MG63 (cell line): ENCODE measurements at regions not wholly inside any gene's neighbourhood (a gene's known extent, or its start where the extent isn't known, plus 50 kb on each side); places are given as distances from the start of the nearest gene placed in this dataset.

Experiments
- DNase-seq: peaks from one replicate; pipeline ENCODE4 v3.0.0-alpha.2; 2020
- H3K27me3 ChIP-seq: fragments of 250-450 bp; sonication (Bioruptor Pico); 2 replicates; pipeline ENCODE4 v1.5.1; 2020; ENCODE audit warnings: mild to moderate bottlenecking, moderate library complexity
- H3K36me3 ChIP-seq: fragments of 250-450 bp; sonication (Bioruptor Pico); 2 replicates; pipeline ENCODE4 v1.5.1; 2020; ENCODE audit warnings: mild to moderate bottlenecking, moderate library complexity
- H3K4me3 ChIP-seq: fragments of 250-450 bp; sonication (Bioruptor Pico); 2 replicates; pipeline ENCODE4 v1.5.1; 2020; ENCODE audit warnings: mild to moderate bottlenecking, moderate library complexity
- H3K9me3 ChIP-seq: fragments of 250-450 bp; sonication (Bioruptor Pico); 2 replicates; pipeline ENCODE4 v1.5.1; 2020; ENCODE audit warnings: mild to moderate bottlenecking, moderate library complexity

- Histone ChIP-seq H3K4me3 (no peak overlapping the region), H3K27me3 (no peaks in the 10 kb centered on the region), H3K36me3 (no peaks in the 10 kb centered on the region), H3K9me3 (no peaks in the 10 kb centered on the region)
- no peak for DNase-seq
These were observed 1094.2 kb upstream of the ADGRL2 start for GRCh38 chr1:80706526-80706925.

DNA sequence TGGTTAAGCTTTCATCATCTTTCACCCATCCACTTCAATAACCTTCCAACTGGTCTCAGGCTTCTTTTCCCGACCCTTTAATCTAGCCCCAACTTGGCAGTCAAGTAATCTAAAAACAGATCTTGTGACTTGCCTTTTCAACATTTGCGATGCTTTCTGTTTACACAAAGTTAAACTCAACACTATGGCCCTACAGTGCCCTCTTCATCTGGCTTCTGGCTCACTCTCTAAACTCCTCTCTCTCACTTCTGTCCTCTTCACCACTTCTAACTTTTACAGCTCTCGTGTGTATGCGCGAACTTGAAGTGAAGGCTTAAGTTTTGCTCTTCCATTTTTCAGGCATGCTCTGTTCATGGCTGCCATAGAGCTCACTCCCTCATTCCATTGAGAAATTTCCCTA is 1122.3 kb upstream of the ADGRL2 start:
- no peak for DNase-seq
- Histone ChIP-seq H3K9me3 (no peaks in the 10 kb centered on the region), H3K4me3 (no peak overlapping the region), H3K27me3 (no peaks in the 10 kb centered on the region; the same call in 1 of the 2 replicates), H3K36me3 (no peaks in the 10 kb centered on the region)

DNA sequence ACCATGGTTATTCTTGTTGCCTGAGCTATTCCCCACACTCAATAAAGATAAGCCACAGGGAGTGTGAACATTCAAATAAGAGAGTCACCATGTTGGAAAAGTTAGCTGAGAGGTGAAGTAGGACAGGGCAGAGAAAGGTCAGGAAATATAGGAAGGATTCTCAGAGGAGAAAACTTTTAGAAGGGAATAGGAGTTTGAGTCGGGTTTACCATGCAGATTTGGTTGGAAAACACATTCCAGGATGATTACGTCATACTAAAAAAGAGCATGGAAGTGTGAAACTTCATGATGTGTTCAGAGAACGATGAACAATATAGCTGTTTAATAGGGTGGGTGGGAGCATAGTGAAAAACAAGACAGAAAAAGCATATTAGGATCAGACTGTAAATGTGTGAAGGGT is 1125.3 kb upstream of the ADGRL2 start:
- Histone ChIP-seq H3K27me3 (no peaks in the 10 kb centered on the region; the same call in 1 of the 2 replicates), H3K9me3 (no peaks in the 10 kb centered on the region), H3K36me3 (no peaks in the 10 kb centered on the region), H3K4me3 (no peak overlapping the region)
- DNase-seq = no peak

- Histone ChIP-seq H3K36me3 (no peaks in the 10 kb centered on the region), H3K4me3 (no peak overlapping the region), H3K9me3 (no peaks in the 10 kb centered on the region), H3K27me3 (no peaks in the 10 kb centered on the region)
- DNase-seq = no peak
These were observed 1126.7 kb upstream of the ADGRL2 start for GRCh38 chr1:80673935-80674597.

DNA sequence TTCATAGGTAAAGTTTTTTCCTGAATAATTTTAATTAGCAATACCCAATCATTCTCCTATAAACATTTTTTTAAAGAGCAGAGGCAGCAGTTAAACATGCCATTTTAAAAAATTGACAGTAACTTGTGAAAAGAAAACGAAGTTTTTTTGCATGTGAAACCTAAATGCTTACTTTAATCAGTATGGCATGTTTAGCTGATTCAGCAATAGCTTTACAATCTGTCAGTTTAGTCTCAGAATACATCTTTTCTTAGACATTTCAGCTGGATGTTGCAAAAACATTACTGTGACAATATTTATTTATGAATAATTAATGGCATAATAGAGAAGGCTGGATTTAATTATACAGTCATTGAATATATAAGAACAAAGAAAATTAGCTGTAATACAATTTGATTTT is 1132.4 kb upstream of the ADGRL2 start:
- Histone ChIP-seq H3K4me3 (no peak overlapping the region), H3K27me3 (no peaks in the 10 kb centered on the region), H3K9me3 (no peaks in the 10 kb centered on the region), H3K36me3 (no peaks in the 10 kb centered on the region)
- DNase-seq = no peak

DNA sequence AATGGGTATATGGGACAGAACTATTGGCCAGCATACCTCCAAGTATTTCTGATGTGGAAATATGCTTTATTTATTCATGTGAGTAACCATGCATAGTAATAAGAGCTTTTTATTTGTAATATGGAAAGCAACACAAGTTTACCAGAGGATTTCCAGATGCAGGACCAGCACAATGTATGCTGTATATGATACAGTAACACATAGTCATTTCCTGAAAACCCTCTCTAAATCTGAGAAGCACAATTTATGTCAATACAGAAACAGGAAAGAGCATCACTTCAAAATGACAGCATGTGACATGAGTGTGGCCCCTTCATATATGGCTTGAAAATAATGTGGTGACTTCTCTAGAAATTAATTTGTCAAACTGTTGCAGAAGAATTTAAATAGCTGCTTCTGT is 1134.7 kb upstream of the ADGRL2 start:
- Histone ChIP-seq H3K4me3 (no peak overlapping the region), H3K9me3 (no peaks in the 10 kb centered on the region), H3K36me3 (no peaks in the 10 kb centered on the region), H3K27me3 (no peaks in the 10 kb centered on the region)
- no peak for DNase-seq

DNA sequence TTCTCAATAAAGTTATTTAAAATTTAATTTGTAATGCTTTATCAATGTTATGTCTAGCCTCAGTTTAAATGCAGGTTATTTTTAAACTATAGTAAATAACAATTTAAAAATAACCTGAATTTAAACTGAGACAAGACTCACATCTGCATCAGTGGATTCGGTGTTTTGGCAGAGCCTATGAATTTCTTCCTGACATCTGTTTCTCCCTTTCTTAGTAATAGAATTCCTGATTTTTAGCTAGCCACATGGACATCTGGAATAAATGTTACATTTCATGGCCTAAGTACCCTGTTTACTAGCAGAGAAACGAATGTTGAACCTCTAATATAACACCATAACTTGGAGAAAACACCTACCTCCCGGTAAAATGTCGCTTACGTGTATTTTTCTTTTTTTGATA is 1141.6 kb upstream of the ADGRL2 start:
- no peaks in the 10 kb centered on the region for H3K9me3 ChIP-seq
- no peak overlapping the region for H3K4me3 ChIP-seq
- no peaks in the 10 kb centered on the region for H3K36me3 ChIP-seq
- no peaks in the 10 kb centered on the region for H3K27me3 ChIP-seq
- DNase-seq = no peak

DNA sequence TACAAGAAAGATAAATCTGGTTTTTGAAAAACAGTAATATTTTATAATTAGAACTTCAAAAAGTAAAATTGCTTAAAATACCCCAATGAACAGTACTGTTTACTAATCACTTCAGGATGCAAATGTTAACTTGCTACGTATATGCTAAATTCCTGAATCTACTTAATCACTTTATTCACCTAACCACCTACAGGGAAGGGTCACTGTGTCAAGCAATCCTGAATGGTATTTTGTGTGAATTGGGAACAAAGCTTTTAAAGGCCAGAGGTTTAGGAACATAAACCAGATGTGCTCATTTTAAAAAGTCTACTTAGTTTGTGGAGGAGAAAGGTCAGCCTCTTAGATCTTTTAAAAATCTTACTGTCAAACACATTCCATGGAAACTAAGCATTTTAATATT is 1143.0 kb upstream of the ADGRL2 start:
- Histone ChIP-seq H3K9me3 (no peaks in the 10 kb centered on the region), H3K36me3 (no peaks in the 10 kb centered on the region), H3K4me3 (no peak overlapping the region), H3K27me3 (no peaks in the 10 kb centered on the region)
- DNase-seq = no peak

GRCh38 chr1:80657044-80657643 is 1143.6 kb upstream of the ADGRL2 start:
- no peaks in the 10 kb centered on the region for H3K27me3 ChIP-seq
- no peaks in the 10 kb centered on the region for H3K9me3 ChIP-seq
- H3K4me3 ChIP-seq = no peak overlapping the region
- H3K36me3 ChIP-seq = no peaks in the 10 kb centered on the region
- no peak for DNase-seq

GRCh38 chr1:80656641-80657040 is 1144.1 kb upstream of the ADGRL2 start:
- H3K27me3 ChIP-seq = no peaks in the 10 kb centered on the region
- H3K4me3 ChIP-seq = no peak overlapping the region
- no peaks in the 10 kb centered on the region for H3K36me3 ChIP-seq
- no peaks in the 10 kb centered on the region for H3K9me3 ChIP-seq
- no peak for DNase-seq

DNA sequence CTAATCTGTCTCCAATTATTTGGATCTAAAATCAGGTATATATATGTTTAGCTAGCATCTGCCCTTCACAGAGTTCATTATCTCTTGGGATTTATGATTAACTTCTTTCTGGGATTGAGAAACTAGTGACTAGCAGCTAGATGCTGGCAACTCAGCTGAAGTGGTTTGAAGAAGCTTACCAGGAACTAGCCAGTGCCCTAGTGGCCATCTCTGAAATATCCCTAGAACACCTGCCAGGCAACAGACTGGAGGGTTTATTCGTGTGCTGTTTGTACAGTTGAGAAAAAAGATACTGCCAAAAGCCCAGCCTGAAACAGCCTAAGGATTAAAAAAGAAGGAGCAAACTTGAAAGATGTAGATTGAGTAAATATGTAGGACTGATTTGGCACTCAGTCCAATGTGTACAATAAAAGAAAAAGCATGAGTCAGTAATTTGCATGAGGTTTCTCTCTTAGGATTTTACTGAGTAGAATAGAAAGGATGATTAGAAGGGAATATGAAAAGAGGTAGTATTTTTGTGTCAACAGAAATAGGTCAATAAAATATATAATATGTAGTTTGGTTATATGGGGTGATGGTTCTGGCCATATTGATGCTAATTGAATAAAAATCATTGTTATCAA is 1144.6 kb upstream of the ADGRL2 start:
- no peaks in the 10 kb centered on the region for H3K9me3 ChIP-seq
- DNase-seq = peak; percentile 1
- H3K27me3 ChIP-seq = no peaks in the 10 kb centered on the region
- no peak overlapping the region for H3K4me3 ChIP-seq
- no peaks in the 10 kb centered on the region for H3K36me3 ChIP-seq

DNA sequence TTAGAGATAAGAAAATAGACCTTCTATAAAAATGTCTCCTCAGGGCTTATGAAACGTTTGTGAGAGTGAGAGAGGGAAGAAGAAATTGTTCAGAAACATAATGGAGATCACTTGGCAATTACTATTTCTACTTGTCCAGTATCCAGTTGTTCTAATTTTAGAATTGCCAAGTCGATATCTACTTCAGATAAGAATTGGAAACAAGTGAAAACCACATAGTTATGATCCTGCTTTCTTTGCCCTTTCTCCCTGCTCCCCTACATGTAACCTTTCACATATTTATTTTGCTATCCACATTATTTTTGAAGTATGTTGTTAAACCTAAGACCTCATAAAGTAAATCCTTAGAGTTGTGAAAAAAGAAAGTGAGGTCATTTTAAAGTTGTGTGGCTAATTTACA is 1154.7 kb upstream of the ADGRL2 start:
- H3K4me3 ChIP-seq = no peak overlapping the region
- H3K9me3 ChIP-seq = no peaks in the 10 kb centered on the region
- no peaks in the 10 kb centered on the region for H3K27me3 ChIP-seq
- H3K36me3 ChIP-seq = no peaks in the 10 kb centered on the region
- no peak for DNase-seq

DNA sequence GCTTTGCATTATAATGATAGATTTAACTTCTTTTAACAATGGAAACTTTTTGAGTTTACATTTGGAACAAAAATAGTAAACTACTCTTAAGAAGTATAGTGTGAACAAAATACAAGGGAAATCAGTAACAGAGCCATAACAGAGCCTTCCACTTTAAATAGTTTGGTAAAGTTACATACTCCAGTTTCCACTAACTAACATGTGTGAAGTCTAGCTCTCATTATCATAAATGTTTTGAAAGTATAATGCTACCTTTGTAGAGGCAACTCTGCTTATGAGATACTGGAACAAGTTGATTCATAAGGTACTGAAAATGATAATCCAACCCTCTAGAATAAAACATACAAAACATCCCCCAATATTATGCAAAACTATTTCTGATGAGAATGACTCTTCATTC is 1155.1 kb upstream of the ADGRL2 start:
- Histone ChIP-seq H3K9me3 (no peaks in the 10 kb centered on the region), H3K36me3 (no peaks in the 10 kb centered on the region), H3K27me3 (no peaks in the 10 kb centered on the region), H3K4me3 (no peak overlapping the region)
- DNase-seq = no peak

GRCh38 chr1:80640978-80641377 is 1159.8 kb upstream of the ADGRL2 start:
- H3K4me3 ChIP-seq = no peak overlapping the region
- DNase-seq = no peak
- no peaks in the 10 kb centered on the region for H3K36me3 ChIP-seq
- H3K27me3 ChIP-seq = no peaks in the 10 kb centered on the region
- H3K9me3 ChIP-seq = no peaks in the 10 kb centered on the region

- DNase-seq = no peak
- Histone ChIP-seq H3K27me3 (no peaks in the 10 kb centered on the region), H3K36me3 (no peaks in the 10 kb centered on the region), H3K9me3 (no peaks in the 10 kb centered on the region), H3K4me3 (no peak overlapping the region)
These were observed 1160.8 kb upstream of the ADGRL2 start for GRCh38 chr1:80639777-80640533.

DNA sequence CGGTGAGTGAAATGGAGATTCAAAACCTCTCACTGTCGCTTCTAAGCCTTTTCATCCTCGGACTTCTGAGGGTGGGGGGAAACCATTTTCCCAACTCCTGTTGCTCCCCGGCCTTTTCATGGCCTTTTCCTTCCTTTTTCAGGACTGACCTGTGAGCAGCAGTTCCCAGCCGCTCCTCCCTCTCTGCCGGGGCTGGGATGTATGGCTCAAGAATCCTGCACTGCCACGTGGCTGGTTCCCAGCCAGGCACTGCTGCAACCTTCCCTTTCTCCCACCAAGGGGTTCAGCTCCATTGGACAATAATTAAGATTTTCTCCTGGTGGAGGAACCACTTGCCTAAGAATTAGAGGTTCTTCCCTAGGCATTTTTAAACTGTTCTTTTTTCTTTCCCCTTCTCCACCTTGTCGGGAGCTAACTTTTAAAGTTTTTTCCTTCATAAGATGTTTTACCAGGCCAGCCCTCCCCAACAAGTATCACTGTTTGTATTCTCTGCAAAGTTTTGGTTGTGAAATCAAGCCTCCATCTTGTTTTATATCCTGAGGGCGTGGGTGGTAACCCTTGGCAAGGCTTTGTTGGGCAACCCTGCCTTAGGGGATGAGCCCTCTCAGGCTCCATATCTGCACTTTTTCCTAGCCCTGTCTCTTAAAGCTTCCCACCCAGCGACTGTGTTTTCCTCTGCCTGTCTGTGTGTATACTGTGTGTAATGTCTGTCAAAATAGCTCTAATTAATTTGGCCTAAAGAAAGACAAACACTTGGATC is 1166.6 kb upstream of the ADGRL2 start:
- no peaks in the 10 kb centered on the region for H3K36me3 ChIP-seq
- no peak for DNase-seq
- no peaks in the 10 kb centered on the region for H3K27me3 ChIP-seq
- no peak overlapping the region for H3K4me3 ChIP-seq
- no peaks in the 10 kb centered on the region for H3K9me3 ChIP-seq

DNA sequence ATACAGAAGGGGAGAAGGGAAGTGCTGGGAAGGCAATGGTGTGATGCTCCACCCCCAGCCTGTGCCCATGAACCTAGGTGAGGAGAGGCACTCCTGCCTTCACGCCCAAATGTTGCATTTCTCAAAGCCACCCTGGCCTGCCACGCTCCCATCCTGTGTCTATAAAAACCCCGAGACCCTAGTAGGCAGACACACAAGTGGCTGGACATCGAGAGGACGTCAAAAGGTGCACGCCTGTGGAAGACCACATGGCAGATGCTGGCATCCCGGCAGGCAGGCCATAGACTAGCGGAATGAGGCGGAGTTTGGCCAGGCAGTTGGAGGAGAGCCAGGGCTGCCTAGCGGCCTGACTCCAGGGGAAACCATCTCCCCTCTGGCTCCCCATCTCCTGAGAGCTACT is 1168.5 kb upstream of the ADGRL2 start:
- Histone ChIP-seq H3K4me3 (no peak overlapping the region), H3K36me3 (no peaks in the 10 kb centered on the region), H3K9me3 (no peaks in the 10 kb centered on the region), H3K27me3 (no peaks in the 10 kb centered on the region)
- no peak for DNase-seq
